Activated T-cell treated with anti-CD3 and anti-CD28 coated beads for 1 hour (primary cell): ENCODE measurements at regions not wholly inside any gene's neighbourhood (a gene's known extent, or its start where the extent isn't known, plus 50 kb on each side); places are given as distances from the start of the nearest gene placed in this dataset.
"Not testable (repeated sequence)": the region's sequence is repeated elsewhere in the genome, so short reads cannot be mapped to it uniquely, and the experiment has no call there.

ENCODE experiments used
- DNase-seq: peaks from one replicate; pipeline ENCODE4 v3.0.0-alpha.2; 2020; ENCODE audit warnings: low read depth

GRCh38 chr11:82210011-82210410 lies 523.7 kb downstream of the FAM181B start:
- DNase-seq, result no peak

GRCh38 chr11:82195283-82195682 lies 538.4 kb downstream of the FAM181B start:
- DNase-seq, result no peak

- no peak for DNase-seq
Observed at GRCh38 chr11:82194521-82194920, 539.1 kb downstream of the FAM181B start.

GRCh38 chr11:82191695-82192094 lies 542.0 kb downstream of the FAM181B start:
- no peak for DNase-seq

- DNase-seq, result no peak
Observed at GRCh38 chr11:82185925-82186324, 547.7 kb downstream of the FAM181B start.

- DNase-seq, result no peak
Observed at GRCh38 chr11:82184966-82185365, 548.7 kb downstream of the FAM181B start.

GRCh38 chr11:82183346-82183745 lies 550.3 kb downstream of the FAM181B start:
- DNase-seq, result no peak

- not testable (repeated sequence) for DNase-seq
Observed at GRCh38 chr11:82182697-82183096, 551.0 kb downstream of the FAM181B start.

- DNase-seq, result not testable (repeated sequence)
Observed at GRCh38 chr11:82181796-82182195, 551.9 kb downstream of the FAM181B start.

GRCh38 chr11:82176945-82177344 lies 556.7 kb downstream of the FAM181B start:
- no peak for DNase-seq

- no peak for DNase-seq
Observed at GRCh38 chr11:82176365-82176764, 557.3 kb downstream of the FAM181B start.

- no peak for DNase-seq
Observed at GRCh38 chr11:82174610-82175009, 559.1 kb downstream of the FAM181B start.

- no peak for DNase-seq
Observed at GRCh38 chr11:82146789-82147188, 586.9 kb downstream of the FAM181B start.

- DNase-seq, result no peak
Observed at GRCh38 chr11:82118946-82119345, 614.7 kb downstream of the FAM181B start.

GRCh38 chr11:82117362-82117761 lies 616.3 kb downstream of the FAM181B start:
- no peak for DNase-seq

GRCh38 chr11:82105331-82105998 lies 628.2 kb downstream of the FAM181B start:
- DNase-seq, result no peak

GRCh38 chr11:82092904-82093303 lies 640.8 kb downstream of the FAM181B start:
- DNase-seq, result no peak

- DNase-seq, result no peak
Observed at GRCh38 chr11:82089426-82089825, 644.2 kb downstream of the FAM181B start.

- DNase-seq, result no peak
Observed at GRCh38 chr11:82085493-82085892, 648.2 kb downstream of the FAM181B start.

GRCh38 chr11:82082976-82083375 lies 650.7 kb downstream of the FAM181B start:
- no peak for DNase-seq

- DNase-seq, result no peak
Observed at GRCh38 chr11:82080160-82080559, 653.5 kb downstream of the FAM181B start.

- no peak for DNase-seq
Observed at GRCh38 chr11:82076126-82076525, 657.5 kb downstream of the FAM181B start.

GRCh38 chr11:82059505-82059904 lies 674.2 kb downstream of the FAM181B start:
- no peak for DNase-seq

GRCh38 chr11:82056450-82056849 lies 677.2 kb downstream of the FAM181B start:
- DNase-seq, result no peak
